ENCODE measurements at regions not wholly inside any gene's neighbourhood (a gene's known extent, or its start where the extent isn't known, plus 50 kb on each side); places are given as distances from the start of the nearest gene placed in this dataset.

- no peak for TF ChIP-seq EP300 (IDR thresholded peaks at IDR 0.05; ENCODE audit: borderline replicate concordance in 1 of 2, low read depth in 2 of 2, low read length in 2 of 2)
- TF ChIP-seq, protein P1, sequence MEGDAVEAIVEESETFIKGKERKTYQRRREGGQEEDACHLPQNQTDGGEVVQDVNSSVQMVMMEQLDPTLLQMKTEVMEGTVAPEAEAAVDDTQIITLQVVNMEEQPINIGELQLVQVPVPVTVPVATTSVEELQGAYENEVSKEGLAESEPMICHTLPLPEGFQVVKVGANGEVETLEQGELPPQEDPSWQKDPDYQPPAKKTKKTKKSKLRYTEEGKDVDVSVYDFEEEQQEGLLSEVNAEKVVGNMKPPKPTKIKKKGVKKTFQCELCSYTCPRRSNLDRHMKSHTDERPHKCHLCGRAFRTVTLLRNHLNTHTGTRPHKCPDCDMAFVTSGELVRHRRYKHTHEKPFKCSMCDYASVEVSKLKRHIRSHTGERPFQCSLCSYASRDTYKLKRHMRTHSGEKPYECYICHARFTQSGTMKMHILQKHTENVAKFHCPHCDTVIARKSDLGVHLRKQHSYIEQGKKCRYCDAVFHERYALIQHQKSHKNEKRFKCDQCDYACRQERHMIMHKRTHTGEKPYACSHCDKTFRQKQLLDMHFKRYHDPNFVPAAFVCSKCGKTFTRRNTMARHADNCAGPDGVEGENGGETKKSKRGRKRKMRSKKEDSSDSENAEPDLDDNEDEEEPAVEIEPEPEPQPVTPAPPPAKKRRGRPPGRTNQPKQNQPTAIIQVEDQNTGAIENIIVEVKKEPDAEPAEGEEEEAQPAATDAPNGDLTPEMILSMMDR (IDR thresholded peaks at IDR 0.05; ENCODE audit: control extremely low read depth in 1 of 3, insufficient read depth in 1 of 3, low read depth in 1 of 3, low read length in 3 of 3), result no peak
- no peak for TF ChIP-seq BRCA1 (IDR thresholded peaks at IDR 0.05; ENCODE audit: low read depth, low read length)
- TF ChIP-seq EZH2 (IDR thresholded peaks at IDR 0.05; ENCODE audit: low read depth, low read length, severe bottlenecking), result no peak
- no peak for TF ChIP-seq SP1 (IDR thresholded peaks at IDR 0.05; ENCODE audit: low read depth, low read length)
- no peak for TF ChIP-seq RBBP5 (IDR thresholded peaks at IDR 0.05; ENCODE audit: borderline replicate concordance, low read depth, low read length)
- no peak for TF ChIP-seq CEBPB (IDR thresholded peaks at IDR 0.05; ENCODE audit: low read depth, low read length)
- no peak for TF ChIP-seq CREB1 (IDR thresholded peaks at IDR 0.05)
- no peak for TF ChIP-seq RXRA (IDR thresholded peaks at IDR 0.05; ENCODE audit: insufficient read depth, low read depth, low read length)
- no peak for TF ChIP-seq JUN (IDR thresholded peaks at IDR 0.05; ENCODE audit: low read depth, low read length)
- TF ChIP-seq FOSL1 (IDR thresholded peaks at IDR 0.05; ENCODE audit: insufficient read depth, low read depth, low read length), result no peak
- no peak for TF ChIP-seq POLR2AphosphoS5 (IDR thresholded peaks at IDR 0.05; ENCODE audit: low read depth, low read length)
These were observed 153.0 kb downstream of the TENT5D start for GRCh38 chrX:80573275-80573674.

Data from H1 (cell line).